KMS-11 (cell line): ENCODE measurements at regions not wholly inside any gene's neighbourhood (a gene's known extent, or its start where the extent isn't known, plus 50 kb on each side); places are given as distances from the start of the nearest gene placed in this dataset.

ENCODE experiments used
- H2AFZ ChIP-seq: fragments of 200-600 bp; sonication (generic); 2 replicates; pipeline ENCODE4 v1.6.1; 2016; ENCODE audit warnings: antibody characterized with exemption, mixed run types, low read depth
- H3K27ac ChIP-seq: fragments of 200-600 bp; sonication (generic); 2 replicates; pipeline ENCODE4 v1.6.1; 2016; ENCODE audit warnings: mild to moderate bottlenecking, mixed run types
- H3K27me3 ChIP-seq: fragments of 200-600 bp; sonication (generic); 2 replicates; pipeline ENCODE4 v1.6.1; 2017; ENCODE audit warnings: mild to moderate bottlenecking, low read depth, mixed run types, moderate library complexity; ENCODE audit not compliant: insufficient read depth
- H3K36me3 ChIP-seq: fragments of 200-600 bp; sonication (generic); 2 replicates; pipeline ENCODE4 v1.6.1; 2017; ENCODE audit warnings: mild to moderate bottlenecking, mixed run types; ENCODE audit not compliant: insufficient read depth
- H3K4me1 ChIP-seq: fragments of 200-600 bp; sonication (generic); 2 replicates; pipeline ENCODE4 v1.6.1; 2016; ENCODE audit warnings: mild to moderate bottlenecking, low read depth, mixed run types; ENCODE audit not compliant: poor library complexity, severe bottlenecking
- H3K4me2 ChIP-seq: fragments of 200-600 bp; sonication (generic); 2 replicates; pipeline ENCODE4 v1.7.0; 2016; ENCODE audit warnings: mild to moderate bottlenecking, mixed run types
- H3K4me3 ChIP-seq: fragments of 200-600 bp; sonication (generic); IDR thresholded peaks from 2 replicates; pipeline ENCODE4 v1.6.1; 2017; ENCODE audit warnings: low read depth, low read length, mixed read lengths; ENCODE audit not compliant: insufficient read depth
- H3K79me2 ChIP-seq: fragments of 200-600 bp; sonication (generic); 2 replicates; pipeline ENCODE4 v1.6.1; 2016; ENCODE audit warnings: low read depth, mixed run types; ENCODE audit not compliant: insufficient read depth
- H3K9ac ChIP-seq: fragments of 200-600 bp; sonication (generic); 2 replicates; pipeline ENCODE4 v1.6.1; 2016; ENCODE audit warnings: mild to moderate bottlenecking, mixed run types
- H4K20me1 ChIP-seq: fragments of 200-600 bp; sonication (generic); 2 replicates; pipeline ENCODE4 v1.6.1; 2016; ENCODE audit warnings: mild to moderate bottlenecking, mixed run types; ENCODE audit not compliant: insufficient read depth
- CTCF ChIP-seq: fragments of 200-600 bp; sonication (generic); conservative IDR thresholded peaks from 2 replicates; pipeline ENCODE4 v1.6.1; 2017; ENCODE audit warnings: low read depth, mild to moderate bottlenecking, antibody characterized with exemption, low read length, moderate library complexity, mixed read lengths

GRCh38 chr6:14286144-14286543 lies 168.6 kb downstream of the CD83 start:
- Histone ChIP-seq H3K79me2 (no peaks in the 10 kb centered on the region), H3K4me3 (no peak overlapping the region), H4K20me1 (no peaks in the 10 kb centered on the region), H2AFZ (no peak overlapping the region), H3K4me1 (no peaks in the 10 kb centered on the region), H3K36me3 (no peaks in the 10 kb centered on the region), H3K9ac (no peak overlapping the region), H3K27me3 (no peaks in the 10 kb centered on the region), H3K4me2 (no peak overlapping the region), H3K27ac (no peak overlapping the region)
- TF ChIP-seq CTCF: no peak

GRCh38 chr6:14286634-14287428 lies 169.3 kb downstream of the CD83 start:
- Histone ChIP-seq H3K4me3 (no peak overlapping the region), H3K4me1 (no peaks in the 10 kb centered on the region), H3K27me3 (no peaks in the 10 kb centered on the region), H3K9ac (no peak overlapping the region), H3K4me2 (no peak overlapping the region), H3K27ac (no peak overlapping the region), H3K79me2 (no peaks in the 10 kb centered on the region), H3K36me3 (no peaks in the 10 kb centered on the region), H2AFZ (no peak overlapping the region), H4K20me1 (no peaks in the 10 kb centered on the region)
- no peak for TF ChIP-seq CTCF

GRCh38 chr6:14287707-14288106 lies 170.1 kb downstream of the CD83 start:
- H3K4me1 ChIP-seq: no peaks in the 10 kb centered on the region
- H3K36me3 ChIP-seq: no peaks in the 10 kb centered on the region
- no peaks in the 10 kb centered on the region for H3K27me3 ChIP-seq
- TF ChIP-seq CTCF: no peak
- no peaks in the 10 kb centered on the region for H4K20me1 ChIP-seq
- no peak overlapping the region for H3K4me3 ChIP-seq
- H3K4me2 ChIP-seq: no peak overlapping the region
- H3K9ac ChIP-seq: no peak overlapping the region
- no peak overlapping the region for H2AFZ ChIP-seq
- no peak overlapping the region for H3K27ac ChIP-seq
- no peaks in the 10 kb centered on the region for H3K79me2 ChIP-seq

GRCh38 chr6:14288910-14289309 lies 171.3 kb downstream of the CD83 start:
- Histone ChIP-seq H3K4me2 (no peak overlapping the region), H3K36me3 (no peaks in the 10 kb centered on the region), H3K27me3 (no peaks in the 10 kb centered on the region), H3K27ac (no peak overlapping the region), H3K4me3 (no peak overlapping the region), H4K20me1 (no peaks in the 10 kb centered on the region), H3K4me1 (no peaks in the 10 kb centered on the region), H3K9ac (no peak overlapping the region), H2AFZ (no peak overlapping the region), H3K79me2 (no peaks in the 10 kb centered on the region)
- TF ChIP-seq CTCF: no peak
